BLaER1 (cell line): ENCODE measurements at regions not wholly inside any gene's neighbourhood (a gene's known extent, or its start where the extent isn't known, plus 50 kb on each side); places are given as distances from the start of the nearest gene placed in this dataset.

Experiments
- H3K27ac ChIP-seq: shearing (Covaris generic); formaldehyde crosslinking; 2 replicates; pipeline ENCODE4 v1.8.1; 2022
- H3K27me3 ChIP-seq: shearing (Covaris generic); formaldehyde crosslinking; 2 replicates; pipeline ENCODE4 v1.8.1; 2022
- H3K36me3 ChIP-seq: shearing (Covaris generic); formaldehyde crosslinking; 2 replicates; pipeline ENCODE4 v1.8.1; 2022
- H3K4me1 ChIP-seq: shearing (Covaris generic); formaldehyde crosslinking; 2 replicates; pipeline ENCODE4 v1.8.1; 2022
- H3K4me2 ChIP-seq: shearing (Covaris generic); formaldehyde crosslinking; 2 replicates; pipeline ENCODE4 v1.8.1; 2022
- H3K4me3 ChIP-seq: shearing (Covaris generic); formaldehyde crosslinking; 2 replicates; pipeline ENCODE4 v1.8.1; 2022
- H3K9ac ChIP-seq: shearing (Covaris generic); formaldehyde crosslinking; 2 replicates; pipeline ENCODE4 v1.8.1; 2022
- H3K9me3 ChIP-seq: shearing (Covaris generic); formaldehyde crosslinking; 2 replicates; pipeline ENCODE4 v1.8.1; 2022
- H4K20me1 ChIP-seq: shearing (Covaris generic); formaldehyde crosslinking; 2 replicates; pipeline ENCODE4 v1.8.1; 2022
- Cebpa-rat ChIP-seq: shearing (Covaris generic); IDR thresholded peaks from 2 replicates; pipeline ENCODE4 v1.8.1; 2022

DNA sequence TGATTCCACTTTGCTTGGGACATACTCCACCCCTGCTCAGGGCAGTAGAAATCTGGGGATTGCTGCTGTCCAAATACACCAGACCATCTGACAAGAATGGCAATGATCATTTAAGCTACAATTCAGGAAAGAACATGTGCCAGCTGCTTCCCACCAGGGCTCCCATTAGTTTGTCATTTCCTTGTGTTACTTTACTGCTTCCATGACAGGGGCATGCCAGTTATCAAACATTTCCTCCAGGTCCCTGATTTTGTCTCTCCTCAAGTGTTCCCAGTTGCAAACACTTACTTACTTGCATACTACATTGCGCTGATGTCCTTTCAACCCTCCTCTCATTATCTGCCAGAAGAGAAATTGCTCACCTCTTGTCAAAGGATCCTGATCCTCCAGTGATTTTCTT is 474.5 kb upstream of the DCC start:
- Histone ChIP-seq H3K9me3 (peaks cover 13% of the 10 kb centered on the region), H4K20me1 (no peaks in the 10 kb centered on the region), H3K4me1 (no peaks in the 10 kb centered on the region), H3K4me2 (no peak overlapping the region), H3K4me3 (no peak overlapping the region), H3K27me3 (no peaks in the 10 kb centered on the region), H3K27ac (no peak overlapping the region), H3K9ac (no peak overlapping the region), H3K36me3 (no peaks in the 10 kb centered on the region)
- no peak for TF ChIP-seq Cebpa-rat

DNA sequence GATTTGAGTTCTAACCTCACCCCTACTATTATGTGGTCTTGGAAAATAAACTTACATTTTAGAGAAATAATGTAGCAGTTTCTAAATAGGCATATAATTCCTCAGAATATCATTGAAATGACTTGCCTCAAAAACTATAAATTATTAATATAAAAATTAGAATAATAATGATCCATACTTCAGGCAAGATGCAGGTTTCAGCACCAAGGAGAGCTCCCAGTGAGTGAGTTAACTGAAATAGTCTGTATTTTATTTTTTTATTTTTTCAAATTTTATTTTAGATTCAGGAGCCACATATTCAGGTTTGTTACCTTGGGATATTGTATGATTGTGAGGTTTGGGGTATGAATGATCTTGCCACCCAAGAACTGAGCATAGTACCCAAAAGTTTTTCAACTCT is 472.2 kb upstream of the DCC start:
- H3K27ac ChIP-seq = no peak overlapping the region
- no peaks in the 10 kb centered on the region for H3K27me3 ChIP-seq
- no peak for TF ChIP-seq Cebpa-rat
- H4K20me1 ChIP-seq = no peaks in the 10 kb centered on the region
- H3K4me3 ChIP-seq = no peak overlapping the region
- H3K4me1 ChIP-seq = no peaks in the 10 kb centered on the region
- peaks cover 13% of the 10 kb centered on the region for H3K9me3 ChIP-seq
- no peaks in the 10 kb centered on the region for H3K36me3 ChIP-seq
- no peak overlapping the region for H3K9ac ChIP-seq
- H3K4me2 ChIP-seq = no peak overlapping the region

GRCh38 chr18:51878724-51879123 is 461.3 kb upstream of the DCC start:
- no peak overlapping the region for H3K27ac ChIP-seq
- H3K9ac ChIP-seq = no peak overlapping the region
- no peaks in the 10 kb centered on the region for H3K36me3 ChIP-seq
- H3K4me1 ChIP-seq = peaks cover 7% of the 10 kb centered on the region
- H3K4me3 ChIP-seq = no peak overlapping the region
- H3K9me3 ChIP-seq = no peaks in the 10 kb centered on the region
- no peaks in the 10 kb centered on the region for H4K20me1 ChIP-seq
- H3K4me2 ChIP-seq = no peak overlapping the region
- no peaks in the 10 kb centered on the region for H3K27me3 ChIP-seq
- no peak for TF ChIP-seq Cebpa-rat

DNA sequence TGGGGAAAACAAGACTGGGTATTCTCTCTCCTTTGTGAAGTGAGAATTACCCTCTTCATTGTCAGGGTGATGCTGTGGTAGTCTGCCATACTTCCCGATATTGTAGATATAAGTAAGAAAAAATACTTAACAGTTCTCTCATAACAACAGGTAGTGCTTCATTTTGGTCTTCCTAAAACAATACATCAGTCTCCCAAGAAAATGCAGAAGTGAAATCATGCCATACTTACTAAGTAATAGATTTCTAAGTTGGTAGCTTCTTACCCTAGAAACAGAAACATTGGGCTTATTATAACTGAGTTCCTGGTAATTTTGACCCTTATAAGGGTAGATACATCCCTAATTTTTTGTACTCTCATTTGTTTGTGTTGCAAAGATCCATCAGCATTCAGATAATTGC is 460.7 kb upstream of the DCC start:
- Histone ChIP-seq H3K27me3 (no peaks in the 10 kb centered on the region), H3K9me3 (no peaks in the 10 kb centered on the region), H3K27ac (no peak overlapping the region), H3K36me3 (no peaks in the 10 kb centered on the region), H3K4me3 (no peak overlapping the region), H3K9ac (no peak overlapping the region), H3K4me2 (no peak overlapping the region), H4K20me1 (no peaks in the 10 kb centered on the region), H3K4me1 (peaks cover 7% of the 10 kb centered on the region)
- TF ChIP-seq Cebpa-rat = no peak

DNA sequence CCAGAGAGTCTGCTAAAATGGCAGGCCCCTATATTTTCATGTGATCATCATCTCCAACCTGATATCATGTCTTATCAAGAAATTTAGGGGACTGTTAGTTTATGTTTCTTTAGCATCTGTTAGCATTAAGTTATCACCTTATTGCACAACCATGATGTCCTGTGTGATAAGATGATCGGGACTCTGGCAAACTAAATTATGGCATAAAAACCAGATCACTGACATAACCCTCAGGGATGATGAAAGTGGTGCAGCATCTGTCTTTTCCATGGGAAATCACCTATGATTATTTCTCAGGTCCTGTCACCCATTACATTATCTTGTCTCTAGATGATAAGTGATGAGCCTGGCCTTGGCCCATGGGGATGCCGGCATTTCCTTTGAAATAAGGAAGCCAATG is 458.6 kb upstream of the DCC start:
- Histone ChIP-seq H3K36me3 (no peaks in the 10 kb centered on the region), H3K27ac (no peak overlapping the region), H3K4me2 (no peak overlapping the region), H3K9me3 (no peaks in the 10 kb centered on the region), H3K9ac (no peak overlapping the region), H3K4me1 (peaks cover 7% of the 10 kb centered on the region), H3K4me3 (no peak overlapping the region), H3K27me3 (no peaks in the 10 kb centered on the region), H4K20me1 (no peaks in the 10 kb centered on the region)
- TF ChIP-seq Cebpa-rat = no peak

GRCh38 chr18:51884039-51884438 is 456.0 kb upstream of the DCC start:
- no peak overlapping the region for H3K4me3 ChIP-seq
- no peaks in the 10 kb centered on the region for H3K9me3 ChIP-seq
- no peak overlapping the region for H3K4me2 ChIP-seq
- H4K20me1 ChIP-seq = no peaks in the 10 kb centered on the region
- no peaks in the 10 kb centered on the region for H3K36me3 ChIP-seq
- TF ChIP-seq Cebpa-rat = no peak
- no peak overlapping the region for H3K9ac ChIP-seq
- no peaks in the 10 kb centered on the region for H3K27me3 ChIP-seq
- H3K4me1 ChIP-seq = peaks cover 7% of the 10 kb centered on the region
- no peak overlapping the region for H3K27ac ChIP-seq

DNA sequence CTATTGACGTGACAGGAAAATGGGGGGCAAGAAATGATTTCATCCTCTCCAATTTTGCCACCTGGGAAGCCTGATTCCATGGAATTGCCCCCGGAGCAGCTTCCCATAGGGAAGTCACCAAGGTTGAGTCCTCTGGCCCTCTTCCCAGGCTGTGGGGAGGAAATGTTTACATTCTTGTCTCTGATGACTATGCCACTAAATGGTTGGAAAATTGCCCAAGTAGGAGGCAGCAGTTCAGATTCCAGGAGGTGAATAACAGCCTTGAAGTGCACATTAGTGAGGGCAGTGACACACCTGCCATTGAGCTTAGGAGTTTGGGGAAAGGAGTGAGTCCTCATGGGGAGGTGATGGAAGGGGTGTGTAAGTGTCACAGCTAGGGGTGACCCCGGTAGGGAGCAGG is 449.2 kb upstream of the DCC start:
- Histone ChIP-seq H3K4me1 (no peaks in the 10 kb centered on the region), H3K36me3 (no peaks in the 10 kb centered on the region), H3K4me2 (no peak overlapping the region), H3K4me3 (no peak overlapping the region), H3K27ac (no peak overlapping the region), H3K27me3 (no peaks in the 10 kb centered on the region), H4K20me1 (no peaks in the 10 kb centered on the region), H3K9ac (no peak overlapping the region), H3K9me3 (no peaks in the 10 kb centered on the region)
- no peak for TF ChIP-seq Cebpa-rat

GRCh38 chr18:51891876-51892275 is 448.1 kb upstream of the DCC start:
- Histone ChIP-seq H3K27ac (no peak overlapping the region), H3K4me1 (no peaks in the 10 kb centered on the region), H3K4me2 (no peak overlapping the region), H3K36me3 (no peaks in the 10 kb centered on the region), H4K20me1 (no peaks in the 10 kb centered on the region), H3K9me3 (no peaks in the 10 kb centered on the region), H3K27me3 (no peaks in the 10 kb centered on the region), H3K4me3 (no peak overlapping the region), H3K9ac (no peak overlapping the region)
- TF ChIP-seq Cebpa-rat = no peak

DNA sequence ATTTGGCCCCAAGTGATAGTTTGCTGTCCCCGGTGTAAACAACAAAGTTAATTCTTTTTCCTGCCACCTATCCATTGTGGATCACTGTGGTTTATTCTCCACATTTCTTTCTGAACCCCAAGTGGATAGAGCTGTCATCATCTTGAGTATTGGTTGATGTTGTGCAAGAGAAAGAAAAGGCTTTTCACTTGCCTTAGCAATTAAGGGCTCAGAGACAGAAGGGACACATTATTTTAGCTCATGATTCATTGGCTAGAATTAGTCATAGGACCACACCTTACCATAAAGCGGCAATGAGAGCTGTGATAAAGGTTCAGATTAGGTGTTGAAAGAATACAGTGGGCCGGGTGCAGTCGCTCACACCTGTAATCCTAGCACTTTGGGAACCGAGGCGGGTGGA is 442.1 kb upstream of the DCC start:
- H3K27me3 ChIP-seq = no peaks in the 10 kb centered on the region
- no peak overlapping the region for H3K9ac ChIP-seq
- H3K4me1 ChIP-seq = no peaks in the 10 kb centered on the region
- H3K27ac ChIP-seq = no peak overlapping the region
- no peaks in the 10 kb centered on the region for H4K20me1 ChIP-seq
- no peak for TF ChIP-seq Cebpa-rat
- H3K4me3 ChIP-seq = no peak overlapping the region
- no peaks in the 10 kb centered on the region for H3K9me3 ChIP-seq
- H3K36me3 ChIP-seq = no peaks in the 10 kb centered on the region
- H3K4me2 ChIP-seq = no peak overlapping the region

DNA sequence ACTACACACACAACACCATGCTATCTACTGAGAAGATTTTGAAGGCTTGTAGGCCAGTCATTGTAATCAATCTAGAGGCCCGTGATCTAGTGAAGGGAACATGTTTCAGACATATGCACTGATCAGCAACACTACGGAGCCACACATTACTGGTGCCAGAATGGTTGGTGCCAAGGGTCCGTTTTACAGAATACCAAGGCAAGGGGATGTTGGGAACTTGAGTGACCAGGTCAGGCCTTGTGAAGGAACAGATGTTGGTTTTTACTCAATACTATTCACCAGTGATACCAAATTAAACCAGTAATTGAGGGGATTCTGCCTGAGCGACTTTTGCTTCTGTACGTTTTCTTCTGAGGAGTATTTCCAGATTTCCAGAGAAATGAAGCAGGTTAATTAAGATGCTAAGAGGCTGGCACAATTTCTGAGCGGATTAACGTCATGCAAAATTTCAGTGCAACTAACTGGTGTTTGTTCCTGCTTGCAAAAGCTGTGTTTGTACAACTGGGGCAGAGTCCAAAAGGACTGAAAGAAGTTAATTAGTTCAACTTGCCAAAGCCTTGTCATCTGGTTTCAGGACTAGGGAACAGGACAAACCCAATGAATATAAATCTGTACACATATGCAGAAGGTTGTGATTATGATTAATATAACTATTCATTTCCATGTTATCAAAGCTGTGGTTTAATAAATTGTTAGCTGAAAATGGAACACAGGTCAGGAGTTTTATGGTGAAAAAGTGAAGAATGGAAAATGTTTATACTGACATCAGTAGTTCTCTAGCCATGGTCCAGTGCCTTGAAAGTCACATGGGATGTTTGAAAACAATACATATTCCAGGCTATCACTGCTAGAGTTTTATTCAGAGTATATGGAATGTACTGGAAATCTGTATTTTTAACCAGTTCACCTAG is 432.1 kb upstream of the DCC start:
- Histone ChIP-seq H4K20me1 (no peaks in the 10 kb centered on the region), H3K27me3 (no peaks in the 10 kb centered on the region), H3K4me1 (no peaks in the 10 kb centered on the region), H3K9ac (no peak overlapping the region), H3K36me3 (no peaks in the 10 kb centered on the region), H3K9me3 (no peaks in the 10 kb centered on the region), H3K27ac (no peak overlapping the region), H3K4me3 (no peak overlapping the region), H3K4me2 (no peak overlapping the region)
- TF ChIP-seq Cebpa-rat = no peak

DNA sequence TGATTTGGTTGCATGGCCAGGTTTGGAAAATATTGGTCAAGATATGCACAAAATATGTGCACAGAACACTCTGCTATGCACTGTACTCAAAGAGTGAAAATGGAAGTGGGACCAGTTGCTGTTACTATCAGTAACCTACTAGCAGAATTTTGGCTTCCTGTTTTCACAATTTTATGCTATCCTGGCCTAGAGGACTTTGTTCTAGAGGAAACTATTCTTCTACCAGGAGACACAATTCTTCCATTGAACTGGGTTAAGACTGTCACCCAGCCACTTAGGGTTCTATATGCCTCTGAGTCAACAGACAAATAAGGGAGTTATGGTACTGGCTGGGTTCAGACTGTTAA is 431.4 kb upstream of the DCC start:
- TF ChIP-seq Cebpa-rat = no peak
- H3K4me1 ChIP-seq = no peaks in the 10 kb centered on the region
- H3K27me3 ChIP-seq = no peaks in the 10 kb centered on the region
- H4K20me1 ChIP-seq = no peaks in the 10 kb centered on the region
- no peak overlapping the region for H3K27ac ChIP-seq
- H3K36me3 ChIP-seq = no peaks in the 10 kb centered on the region
- H3K9ac ChIP-seq = no peak overlapping the region
- H3K9me3 ChIP-seq = no peaks in the 10 kb centered on the region
- H3K4me2 ChIP-seq = no peak overlapping the region
- no peak overlapping the region for H3K4me3 ChIP-seq
